HepG2 (cell line): ENCODE measurements at regions not wholly inside any gene's neighbourhood (a gene's known extent, or its start where the extent isn't known, plus 50 kb on each side); places are given as distances from the start of the nearest gene placed in this dataset.

Experiments used
- ATAC-seq: fragments of 200-7000 bp; cut with Tn5 transposase; 3 replicates; pipeline ENCODE4 v1.9.1; 2020; ENCODE audit warnings: mild to moderate bottlenecking, moderate library complexity
- BruUV-seq: library from RNA; stranded (reverse); fragments of 400-500 nt; replicated peaks from 2 replicates; lab custom pipeline; 2021; lab: Mats Ljungman, UMichigan
- CTCF ChIA-PET: fragments of 300-600 bp; formaldehyde crosslinking; extraction: SDS; loops from one replicate; lab custom pipeline; 2021; ENCODE audit warnings: low total read pairs, inconsistent platforms, low intra/inter-chr PET ratio; lab: Yijun Ruan, JAX
- POLR2A ChIA-PET: fragments of 350-600 bp; sonication (Branson Sonifier 250); formaldehyde crosslinking; loops from one replicate; lab custom pipeline; 2020; ENCODE audit warnings: antibody characterized with exemption, inconsistent platforms; lab: Yijun Ruan, JAX
- DNase-seq: peaks from one replicate; pipeline ENCODE4 v3.0.0-alpha.2; 2015; ENCODE audit warnings: low spot score
- FAIRE-seq: peaks from 3 replicates; lab custom pipeline; 2011; peaks lifted over from hg19 to GRCh38; lab: Jason Lieb, UNC
- H2AFZ ChIP-seq: one replicate; pipeline ENCODE4 v1.6.1; 2011; ENCODE audit warnings: low read length, inconsistent platforms
- H3K27ac ChIP-seq: fragments of 300-600 bp; 3 replicates; pipeline ENCODE4 v1.8.0; 2011; ENCODE audit warnings: mixed run types, mild to moderate bottlenecking, mixed read lengths, low read length, inconsistent platforms; ENCODE audit not compliant: insufficient read depth; ENCODE audit errors: extremely low read length
- H3K27me3 ChIP-seq, 2 experiments: fragments of 200-600 bp in 1 of 2; 2 replicates in 1 of 2; 3 replicates in 1 of 2; pipeline versions ENCODE4 v1.6.0 to v1.8.0; 2011; ENCODE audit warnings: low read length in 2 of 2, mild to moderate bottlenecking in 2 of 2, moderate library complexity in 2 of 2, inconsistent platforms in 1 of 2; ENCODE audit not compliant: insufficient read depth in 2 of 2, control insufficient read depth in 1 of 2
- H3K36me3 ChIP-seq, 2 experiments: fragments of 200-600 bp in 1 of 2; replicated peaks in 1 of 2; 2 replicates in 1 of 2; 3 replicates in 1 of 2; pipeline versions ENCODE4 v1.5.1 to v1.8.0; 2011; ENCODE audit warnings: low read length in 2 of 2, inconsistent platforms in 1 of 2; ENCODE audit not compliant: insufficient read depth in 2 of 2, control insufficient read depth in 1 of 2
- H3K4me1 ChIP-seq: 2 replicates; pipeline ENCODE4 v1.5.1; 2012; ENCODE audit warnings: low read length, inconsistent platforms; ENCODE audit not compliant: insufficient read depth
- H3K4me2 ChIP-seq: 2 replicates; pipeline ENCODE4 v1.6.0; 2011; ENCODE audit warnings: low read depth, low read length, inconsistent platforms
- H3K4me3 ChIP-seq, 3 experiments: fragments of 200-600 bp in 1 of 3; sonication (generic), shearing (Covaris generic) in 1 of 3; replicated peaks in 1 of 3; 2 replicates each; pipeline ENCODE4 v1.5.1; 2011 to 2016; ENCODE audit warnings: low read length in 3 of 3, inconsistent platforms in 2 of 3, low read depth in 2 of 3, mild to moderate bottlenecking in 2 of 3, control low read depth in 1 of 3, mixed read lengths in 1 of 3; ENCODE audit not compliant: insufficient read depth in 1 of 3
- H3K79me2 ChIP-seq: one replicate; pipeline ENCODE4 v1.6.1; 2011; ENCODE audit warnings: low read length, inconsistent platforms; ENCODE audit not compliant: insufficient read depth
- H3K9ac ChIP-seq: 2 replicates; pipeline ENCODE4 v1.6.0; 2011; ENCODE audit warnings: mild to moderate bottlenecking, low read depth, low read length, inconsistent platforms; ENCODE audit not compliant: insufficient read depth
- H3K9me3 ChIP-seq: 2 replicates; pipeline ENCODE4 v1.5.1; 2012; ENCODE audit warnings: mild to moderate bottlenecking, low read length
- H4K20me1 ChIP-seq: 2 replicates; pipeline ENCODE4 v1.6.0; 2011; ENCODE audit warnings: inconsistent platforms, mild to moderate bottlenecking, low read length, moderate library complexity; ENCODE audit not compliant: insufficient read depth
- ARHGAP35 ChIP-seq: sonication (generic); formaldehyde crosslinking; IDR thresholded peaks from 2 replicates; pipeline ENCODE4 v1.9.0; 2022; ENCODE audit warnings: mild to moderate bottlenecking, inconsistent platforms, moderate library complexity, missing genetic modification reagents, borderline replicate concordance
- ELF3 ChIP-seq: IDR thresholded peaks from 2 replicates; pipeline ENCODE4 v1.6.1; 2016; ENCODE audit warnings: missing genetic modification reagents, missing compliant biosample characterization
- FLYWCH1 ChIP-seq: sonication (generic); formaldehyde crosslinking; IDR thresholded peaks from 2 replicates; pipeline ENCODE4 v1.8.1; 2023; ENCODE audit warnings: mild to moderate bottlenecking, missing genetic modification reagents
- GATAD1 ChIP-seq: IDR thresholded peaks from 2 replicates; pipeline ENCODE4 v1.6.1; 2016; ENCODE audit warnings: missing genetic modification reagents, missing compliant biosample characterization
- KLF13 ChIP-seq: sonication (generic); formaldehyde crosslinking; IDR thresholded peaks from 2 replicates; pipeline ENCODE4 v1.4.0; 2020; ENCODE audit warnings: mild to moderate bottlenecking, missing genetic modification reagents
- NKX3-1 ChIP-seq: sonication (generic); formaldehyde crosslinking; IDR thresholded peaks from 2 replicates; pipeline ENCODE4 v1.5.0; 2020; ENCODE audit warnings: missing genetic modification reagents
- SP5 ChIP-seq: IDR thresholded peaks from 2 replicates; pipeline ENCODE4 v1.6.1; 2016; ENCODE audit warnings: low read depth, borderline replicate concordance
- SPEN ChIP-seq: sonication (generic); formaldehyde crosslinking; IDR thresholded peaks from 2 replicates; pipeline ENCODE4 v1.5.1; 2020; ENCODE audit warnings: low read depth, mild to moderate bottlenecking, missing genetic modification reagents
- ZBTB8A ChIP-seq: sonication (generic); formaldehyde crosslinking; IDR thresholded peaks from 2 replicates; pipeline ENCODE4 v1.4.0; 2020; ENCODE audit warnings: mild to moderate bottlenecking, low read depth, missing genetic modification reagents, borderline replicate concordance
- ZC3H4 ChIP-seq: sonication (generic); formaldehyde crosslinking; IDR thresholded peaks from 2 replicates; pipeline ENCODE4 v1.4.0; 2020; ENCODE audit warnings: missing genetic modification reagents, borderline replicate concordance
- ZNF382 ChIP-seq: sonication (generic); formaldehyde crosslinking; IDR thresholded peaks from 2 replicates; pipeline ENCODE4 v1.5.0; 2020; ENCODE audit warnings: missing genetic modification reagents, mild to moderate bottlenecking, borderline replicate concordance
- ZNF619 ChIP-seq: sonication (generic); formaldehyde crosslinking; IDR thresholded peaks from 2 replicates; pipeline ENCODE4 v1.4.0; 2020; ENCODE audit warnings: mild to moderate bottlenecking, missing genetic modification reagents
- ZNF670 ChIP-seq: sonication (generic); formaldehyde crosslinking; IDR thresholded peaks from 2 replicates; pipeline ENCODE4 v1.8.0; 2022; ENCODE audit warnings: mild to moderate bottlenecking, missing genetic modification reagents, borderline replicate concordance
- in situ Hi-C: cut with HindIII; loops from 2 replicates; pipeline ENCODE4 v1.10.0; 2017; ENCODE audit warnings: low pct_unique_long_range_greater_than_20kb; ENCODE audit not compliant: extremely low pct_ligation_motif_present
- intact Hi-C: fragments of 100-400 bp; cut with micrococcal nuclease; formaldehyde crosslinking; loops from one replicate; pipeline ENCODE4 v1.10.0; 2022; ENCODE audit not compliant: unreplicated experiment
- TF ChIP-seq, protein P1 (sequence below): IDR thresholded peaks from 2 replicates; pipeline ENCODE4 v1.6.1; 2012; ENCODE audit warnings: low read length, improper control_type of control experiment
- TF ChIP-seq, protein P2 (sequence below): sonication (generic); formaldehyde crosslinking; IDR thresholded peaks from 2 replicates; pipeline ENCODE4 v1.5.1; 2020; ENCODE audit warnings: mild to moderate bottlenecking, missing genetic modification reagents, moderate library complexity
- TF ChIP-seq, protein P3 (sequence below): sonication (generic); formaldehyde crosslinking; IDR thresholded peaks from 2 replicates; pipeline ENCODE4 v1.4.0; 2020; ENCODE audit warnings: missing genetic modification reagents, borderline replicate concordance

DNA sequence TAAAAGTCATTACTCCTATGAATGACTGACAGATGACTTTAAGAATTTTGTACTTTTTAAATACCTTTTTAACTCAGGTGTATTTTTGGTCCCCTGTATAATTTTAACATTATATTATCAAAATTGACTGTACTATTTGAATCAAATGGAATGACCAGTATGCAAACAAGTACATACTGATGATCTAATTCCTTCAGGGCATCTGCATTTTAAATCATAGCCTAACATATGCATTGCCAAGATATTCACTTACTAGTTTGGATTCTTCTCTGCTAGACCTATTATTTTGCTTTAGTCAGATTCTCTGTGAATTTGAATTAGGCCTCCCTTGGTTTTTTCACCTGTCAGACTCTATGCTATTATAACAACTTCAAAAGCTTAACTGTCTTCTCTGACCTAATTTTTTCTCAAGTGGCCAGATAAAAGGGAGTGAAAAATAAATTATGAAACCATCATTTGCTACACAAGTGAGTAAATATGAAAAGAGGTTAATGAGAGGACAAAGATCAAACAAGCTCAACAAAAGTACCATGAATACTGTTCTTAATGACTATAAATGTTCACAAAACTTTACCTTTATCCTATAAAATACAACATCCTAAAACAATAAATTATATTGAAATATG, 1505.2 kb upstream of the CDH9 start:
- ChIA-PET CTCF (no interaction called here), POLR2A (no interaction called here)
- FAIRE-seq, result no peak
- no peaks in the 10 kb centered on the region for H3K79me2 ChIP-seq
- no peak for DNase-seq
- H3K9ac ChIP-seq, result no peak overlapping the region
- no peak overlapping the region for H3K4me3 ChIP-seq
- no TSS peak for BruUV-seq
- H3K36me3 ChIP-seq, result no peaks in the 10 kb centered on the region
- no peak overlapping the region for H2AFZ ChIP-seq
- no peaks in the 10 kb centered on the region for H3K4me1 ChIP-seq
- H3K4me2 ChIP-seq, result no peak overlapping the region
- no peak for ATAC-seq
- intact Hi-C loops, result no loop called here
- in situ Hi-C loops, result no loop called here
- TF ChIP-seq ARHGAP35 (CRISPR knock-in tag) (no peak), ZNF382 (CRISPR knock-in tag) (no peak), NKX3-1 (CRISPR knock-in tag) (no peak), GATAD1 (CRISPR knock-in tag) (no peak), ZBTB8A (no peak), FLYWCH1 (no peak), KLF13 (no peak), ZNF670 (CRISPR knock-in tag) (no peak), SP5 (no peak), ELF3 (no peak), SPEN (CRISPR knock-in tag) (no peak), ZC3H4 (no peak), ZNF619 (CRISPR knock-in tag) (no peak)
- TF ChIP-seq, protein P1, sequence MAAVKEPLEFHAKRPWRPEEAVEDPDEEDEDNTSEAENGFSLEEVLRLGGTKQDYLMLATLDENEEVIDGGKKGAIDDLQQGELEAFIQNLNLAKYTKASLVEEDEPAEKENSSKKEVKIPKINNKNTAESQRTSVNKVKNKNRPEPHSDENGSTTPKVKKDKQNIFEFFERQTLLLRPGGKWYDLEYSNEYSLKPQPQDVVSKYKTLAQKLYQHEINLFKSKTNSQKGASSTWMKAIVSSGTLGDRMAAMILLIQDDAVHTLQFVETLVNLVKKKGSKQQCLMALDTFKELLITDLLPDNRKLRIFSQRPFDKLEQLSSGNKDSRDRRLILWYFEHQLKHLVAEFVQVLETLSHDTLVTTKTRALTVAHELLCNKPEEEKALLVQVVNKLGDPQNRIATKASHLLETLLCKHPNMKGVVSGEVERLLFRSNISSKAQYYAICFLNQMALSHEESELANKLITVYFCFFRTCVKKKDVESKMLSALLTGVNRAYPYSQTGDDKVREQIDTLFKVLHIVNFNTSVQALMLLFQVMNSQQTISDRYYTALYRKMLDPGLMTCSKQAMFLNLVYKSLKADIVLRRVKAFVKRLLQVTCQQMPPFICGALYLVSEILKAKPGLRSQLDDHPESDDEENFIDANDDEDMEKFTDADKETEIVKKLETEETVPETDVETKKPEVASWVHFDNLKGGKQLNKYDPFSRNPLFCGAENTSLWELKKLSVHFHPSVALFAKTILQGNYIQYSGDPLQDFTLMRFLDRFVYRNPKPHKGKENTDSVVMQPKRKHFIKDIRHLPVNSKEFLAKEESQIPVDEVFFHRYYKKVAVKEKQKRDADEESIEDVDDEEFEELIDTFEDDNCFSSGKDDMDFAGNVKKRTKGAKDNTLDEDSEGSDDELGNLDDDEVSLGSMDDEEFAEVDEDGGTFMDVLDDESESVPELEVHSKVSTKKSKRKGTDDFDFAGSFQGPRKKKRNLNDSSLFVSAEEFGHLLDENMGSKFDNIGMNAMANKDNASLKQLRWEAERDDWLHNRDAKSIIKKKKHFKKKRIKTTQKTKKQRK, result no peak
- TF ChIP-seq, protein P2, sequence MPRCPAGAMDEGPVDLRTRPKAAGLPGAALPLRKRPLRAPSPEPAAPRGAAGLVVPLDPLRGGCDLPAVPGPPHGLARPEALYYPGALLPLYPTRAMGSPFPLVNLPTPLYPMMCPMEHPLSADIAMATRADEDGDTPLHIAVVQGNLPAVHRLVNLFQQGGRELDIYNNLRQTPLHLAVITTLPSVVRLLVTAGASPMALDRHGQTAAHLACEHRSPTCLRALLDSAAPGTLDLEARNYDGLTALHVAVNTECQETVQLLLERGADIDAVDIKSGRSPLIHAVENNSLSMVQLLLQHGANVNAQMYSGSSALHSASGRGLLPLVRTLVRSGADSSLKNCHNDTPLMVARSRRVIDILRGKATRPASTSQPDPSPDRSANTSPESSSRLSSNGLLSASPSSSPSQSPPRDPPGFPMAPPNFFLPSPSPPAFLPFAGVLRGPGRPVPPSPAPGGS (CRISPR knock-in tag), result no peak
- TF ChIP-seq, protein P3, sequence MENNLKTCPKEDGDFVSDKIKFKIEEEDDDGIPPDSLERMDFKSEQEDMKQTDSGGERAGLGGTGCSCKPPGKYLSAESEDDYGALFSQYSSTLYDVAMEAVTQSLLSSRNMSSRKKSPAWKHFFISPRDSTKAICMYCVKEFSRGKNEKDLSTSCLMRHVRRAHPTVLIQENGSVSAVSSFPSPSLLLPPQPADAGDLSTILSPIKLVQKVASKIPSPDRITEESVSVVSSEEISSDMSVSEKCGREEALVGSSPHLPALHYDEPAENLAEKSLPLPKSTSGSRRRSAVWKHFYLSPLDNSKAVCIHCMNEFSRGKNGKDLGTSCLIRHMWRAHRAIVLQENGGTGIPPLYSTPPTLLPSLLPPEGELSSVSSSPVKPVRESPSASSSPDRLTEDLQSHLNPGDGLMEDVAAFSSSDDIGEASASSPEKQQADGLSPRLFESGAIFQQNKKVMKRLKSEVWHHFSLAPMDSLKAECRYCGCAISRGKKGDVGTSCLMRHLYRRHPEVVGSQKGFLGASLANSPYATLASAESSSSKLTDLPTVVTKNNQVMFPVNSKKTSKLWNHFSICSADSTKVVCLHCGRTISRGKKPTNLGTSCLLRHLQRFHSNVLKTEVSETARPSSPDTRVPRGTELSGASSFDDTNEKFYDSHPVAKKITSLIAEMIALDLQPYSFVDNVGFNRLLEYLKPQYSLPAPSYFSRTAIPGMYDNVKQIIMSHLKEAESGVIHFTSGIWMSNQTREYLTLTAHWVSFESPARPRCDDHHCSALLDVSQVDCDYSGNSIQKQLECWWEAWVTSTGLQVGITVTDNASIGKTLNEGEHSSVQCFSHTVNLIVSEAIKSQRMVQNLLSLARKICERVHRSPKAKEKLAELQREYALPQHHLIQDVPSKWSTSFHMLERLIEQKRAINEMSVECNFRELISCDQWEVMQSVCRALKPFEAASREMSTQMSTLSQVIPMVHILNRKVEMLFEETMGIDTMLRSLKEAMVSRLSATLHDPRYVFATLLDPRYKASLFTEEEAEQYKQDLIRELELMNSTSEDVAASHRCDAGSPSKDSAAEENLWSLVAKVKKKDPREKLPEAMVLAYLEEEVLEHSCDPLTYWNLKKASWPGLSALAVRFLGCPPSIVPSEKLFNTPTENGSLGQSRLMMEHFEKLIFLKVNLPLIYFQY (CRISPR knock-in tag), result no peak
- H4K20me1 ChIP-seq, result no peaks in the 10 kb centered on the region
- 0 out of 2 replicates have a peak, but pooled peaks cover 7% of the 10 kb centered on the region for H3K9me3 ChIP-seq
- H3K27ac ChIP-seq, result no peak overlapping the region
- no peaks in the 10 kb centered on the region for H3K27me3 ChIP-seq
